ENCODE measurements at regions not wholly inside any gene's neighbourhood (a gene's known extent, or its start where the extent isn't known, plus 50 kb on each side); places are given as distances from the start of the nearest gene placed in this dataset.

DNA sequence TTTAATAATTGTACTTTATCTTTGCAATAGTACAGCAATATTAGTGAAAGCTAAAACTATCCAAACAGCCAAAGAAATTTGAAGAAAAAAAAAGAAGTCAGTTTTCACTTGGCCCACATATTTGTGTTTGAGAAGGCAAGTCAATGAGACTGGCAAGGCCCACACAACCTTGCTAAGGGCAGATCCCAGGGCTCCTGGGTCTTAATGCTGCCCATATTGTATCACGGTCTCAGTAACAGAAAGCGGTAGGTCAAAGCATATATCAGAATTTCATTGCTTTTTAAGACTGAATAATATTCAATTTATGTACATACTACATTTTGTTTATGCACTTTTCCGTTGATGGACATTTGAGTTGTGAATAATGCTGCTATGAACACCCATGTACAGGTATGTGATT, 262.0 kb upstream of the TOPAZ1 start:
- H3K4me1 ChIP-seq = no peaks in the 10 kb centered on the region
- H3K4me3 ChIP-seq = no peak overlapping the region
- DNase-seq (ENCODE audit: extremely low spot score in 2 of 2) = no peak
- H3K36me3 ChIP-seq = no peaks in the 10 kb centered on the region
- TF ChIP-seq POLR2A (IDR thresholded peaks at IDR 0.05) (no peak), POLR2AphosphoS5 (IDR thresholded peaks at IDR 0.05; ENCODE audit: insufficient read depth in 1 of 2, low read depth in 1 of 2) (no peak)
- TF ChIP-seq, protein P1, sequence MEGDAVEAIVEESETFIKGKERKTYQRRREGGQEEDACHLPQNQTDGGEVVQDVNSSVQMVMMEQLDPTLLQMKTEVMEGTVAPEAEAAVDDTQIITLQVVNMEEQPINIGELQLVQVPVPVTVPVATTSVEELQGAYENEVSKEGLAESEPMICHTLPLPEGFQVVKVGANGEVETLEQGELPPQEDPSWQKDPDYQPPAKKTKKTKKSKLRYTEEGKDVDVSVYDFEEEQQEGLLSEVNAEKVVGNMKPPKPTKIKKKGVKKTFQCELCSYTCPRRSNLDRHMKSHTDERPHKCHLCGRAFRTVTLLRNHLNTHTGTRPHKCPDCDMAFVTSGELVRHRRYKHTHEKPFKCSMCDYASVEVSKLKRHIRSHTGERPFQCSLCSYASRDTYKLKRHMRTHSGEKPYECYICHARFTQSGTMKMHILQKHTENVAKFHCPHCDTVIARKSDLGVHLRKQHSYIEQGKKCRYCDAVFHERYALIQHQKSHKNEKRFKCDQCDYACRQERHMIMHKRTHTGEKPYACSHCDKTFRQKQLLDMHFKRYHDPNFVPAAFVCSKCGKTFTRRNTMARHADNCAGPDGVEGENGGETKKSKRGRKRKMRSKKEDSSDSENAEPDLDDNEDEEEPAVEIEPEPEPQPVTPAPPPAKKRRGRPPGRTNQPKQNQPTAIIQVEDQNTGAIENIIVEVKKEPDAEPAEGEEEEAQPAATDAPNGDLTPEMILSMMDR (IDR thresholded peaks at IDR 0.05) = no peak
- H3K27ac ChIP-seq = no peak overlapping the region
- no peaks in the 10 kb centered on the region for H3K27me3 ChIP-seq
- intact Hi-C loops (cut with DNase I) = no loop called here
- H3K9me3 ChIP-seq = no peaks in the 10 kb centered on the region

- intact Hi-C loops (cut with DNase I) = no loop called here
- no peaks in the 10 kb centered on the region for H3K27me3 ChIP-seq
- H3K36me3 ChIP-seq = no peaks in the 10 kb centered on the region
- H3K9me3 ChIP-seq = no peaks in the 10 kb centered on the region
- TF ChIP-seq, protein P1 (IDR thresholded peaks at IDR 0.05) = no peak
- TF ChIP-seq POLR2AphosphoS5 (IDR thresholded peaks at IDR 0.05; ENCODE audit: insufficient read depth in 1 of 2, low read depth in 1 of 2) (no peak), POLR2A (IDR thresholded peaks at IDR 0.05) (no peak)
- peak overlapping the region; percentile 13 to 40 for H3K4me3 ChIP-seq
- no peak for DNase-seq (ENCODE audit: extremely low spot score in 2 of 2)
- peaks cover 43% of the 10 kb centered on the region for H3K4me1 ChIP-seq
- no peak overlapping the region for H3K27ac ChIP-seq
Measured at GRCh38 chr3:43994657-43995546, 246.8 kb upstream of the TOPAZ1 start.

- H3K27me3 ChIP-seq = no peaks in the 10 kb centered on the region
- intact Hi-C loops (cut with DNase I) = no loop called here
- TF ChIP-seq POLR2A (IDR thresholded peaks at IDR 0.05) = no peak
- TF ChIP-seq, protein P1 (IDR thresholded peaks at IDR 0.05) = no peak
- no peak for TF ChIP-seq POLR2AphosphoS5 (IDR thresholded peaks at IDR 0.05; ENCODE audit: insufficient read depth in 1 of 2, low read depth in 1 of 2)
- no peak overlapping the region for H3K27ac ChIP-seq
- H3K36me3 ChIP-seq = no peaks in the 10 kb centered on the region
- peak overlapping the region in 1 of 2 donors; percentile 40 for H3K4me3 ChIP-seq
- DNase-seq (ENCODE audit: extremely low spot score in 2 of 2) = no peak
- H3K9me3 ChIP-seq = no peaks in the 10 kb centered on the region
- peaks cover 43% of the 10 kb centered on the region for H3K4me1 ChIP-seq
Measured at GRCh38 chr3:43995547-43996378, 245.9 kb upstream of the TOPAZ1 start.

DNA sequence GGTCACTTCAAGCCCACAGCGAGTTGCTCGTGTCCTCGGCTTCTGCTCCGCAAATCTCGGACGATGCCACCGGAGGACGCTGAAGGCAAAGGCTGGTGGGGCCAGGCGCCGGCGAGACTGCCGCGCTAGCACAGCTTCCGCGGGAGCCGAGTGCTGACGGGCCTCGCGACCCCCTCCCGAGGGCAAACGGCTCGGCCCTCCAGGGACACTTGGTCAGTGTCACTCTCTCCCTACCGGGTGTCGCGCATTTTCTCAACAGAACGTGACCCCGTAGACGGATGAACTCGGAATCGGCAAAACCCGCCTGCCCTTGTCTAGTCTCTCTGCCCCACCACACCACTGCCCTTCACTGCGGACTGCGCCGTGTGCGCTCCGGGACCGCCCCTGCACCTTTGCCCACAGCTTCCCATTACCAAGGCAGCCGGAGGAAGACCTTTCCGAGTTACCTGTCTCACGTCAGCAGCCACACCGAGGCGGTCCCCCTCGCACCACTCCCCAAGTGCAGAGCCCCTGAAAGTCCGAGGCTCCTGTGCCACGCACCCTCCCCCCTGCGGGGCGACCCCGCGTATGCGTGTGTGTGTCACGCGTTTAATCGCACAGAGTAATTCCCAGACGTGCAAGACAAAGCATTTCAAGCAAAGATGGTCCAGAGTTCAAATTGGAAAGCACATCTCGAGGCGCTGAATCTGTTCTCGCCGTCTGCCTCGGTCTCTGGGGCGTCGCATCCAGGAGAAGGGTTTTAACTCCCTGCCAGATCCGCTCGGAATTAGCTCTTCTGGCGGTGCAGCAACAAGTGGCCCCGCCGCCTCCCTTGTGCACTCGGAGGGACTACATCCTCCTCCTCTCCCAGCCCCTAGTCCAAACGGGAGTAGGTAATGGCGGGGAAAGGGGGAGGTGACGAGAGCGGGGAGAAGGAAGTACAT, 245.0 kb upstream of the TOPAZ1 start:
- intact Hi-C loops (cut with DNase I) = no loop called here
- no peak for DNase-seq (ENCODE audit: extremely low spot score in 2 of 2)
- Histone ChIP-seq H3K36me3 (no peaks in the 10 kb centered on the region), H3K9me3 (no peaks in the 10 kb centered on the region), H3K4me1 (peaks cover 43% of the 10 kb centered on the region), H3K27me3 (no peaks in the 10 kb centered on the region), H3K27ac (no peak overlapping the region), H3K4me3 (peak overlapping the region; percentile 9 to 26)
- TF ChIP-seq POLR2AphosphoS5 (IDR thresholded peaks at IDR 0.05; ENCODE audit: insufficient read depth in 1 of 2, low read depth in 1 of 2) = no peak
- TF ChIP-seq, protein P1 (IDR thresholded peaks at IDR 0.05) = no peak
- no peak for TF ChIP-seq POLR2A (IDR thresholded peaks at IDR 0.05)

Measured in vagina (tissue), 2 donors.